ENCODE measurements at regions not wholly inside any gene's neighbourhood (a gene's known extent, or its start where the extent isn't known, plus 50 kb on each side); places are given as distances from the start of the nearest gene placed in this dataset.

GRCh38 chr3:70640481-70640880 lies 328.0 kb upstream of the MDFIC2 start:
- Histone ChIP-seq H3K4me3 (no peak overlapping the region), H3K9me3 (no peaks in the 10 kb centered on the region), H3K4me1 (no peaks in the 10 kb centered on the region), H3K27me3 (no peaks in the 10 kb centered on the region), H3K36me3 (no peaks in the 10 kb centered on the region), H3K27ac (no peak overlapping the region)
- no peak for DNase-seq (ENCODE audit: low spot score in 2 of 2)
- intact Hi-C loops (cut with DNase I) = no loop called here
- no peak for TF ChIP-seq CTCF (IDR thresholded peaks at IDR 0.05)

GRCh38 chr3:70635301-70635700 lies 322.9 kb upstream of the MDFIC2 start:
- Histone ChIP-seq H3K4me3 (no peak overlapping the region), H3K4me1 (no peaks in the 10 kb centered on the region), H3K9me3 (no peaks in the 10 kb centered on the region), H3K36me3 (no peaks in the 10 kb centered on the region), H3K27ac (no peak overlapping the region), H3K27me3 (no peaks in the 10 kb centered on the region)
- no peak for DNase-seq (ENCODE audit: low spot score in 2 of 2)
- no peak for TF ChIP-seq CTCF (IDR thresholded peaks at IDR 0.05)
- intact Hi-C loops (cut with DNase I) = no loop called here

- DNase-seq (ENCODE audit: low spot score in 2 of 2) = no peak
- intact Hi-C loops (cut with DNase I) = no loop called here
- H3K36me3 ChIP-seq = no peaks in the 10 kb centered on the region
Observed at GRCh38 chr3:70631716-70632307, 319.4 kb upstream of the MDFIC2 start.

GRCh38 chr3:70621451-70621850 lies 309.0 kb upstream of the MDFIC2 start:
- H3K4me1 ChIP-seq = no peaks in the 10 kb centered on the region
- no peaks in the 10 kb centered on the region for H3K27me3 ChIP-seq
- no peaks in the 10 kb centered on the region for H3K36me3 ChIP-seq
- H3K4me3 ChIP-seq = no peak overlapping the region
- DNase-seq (ENCODE audit: low spot score in 2 of 2) = no peak
- no peaks in the 10 kb centered on the region for H3K9me3 ChIP-seq
- TF ChIP-seq CTCF (IDR thresholded peaks at IDR 0.05) = no peak
- H3K27ac ChIP-seq = no peak overlapping the region
- intact Hi-C loops (cut with DNase I) = no loop called here

More at GRCh38 chr3:70631716-70632307, 319.4 kb upstream of the MDFIC2 start:
- Histone ChIP-seq H3K27me3 (no peaks in the 10 kb centered on the region), H3K9me3 (no peaks in the 10 kb centered on the region), H3K27ac (no peak overlapping the region), H3K4me1 (no peaks in the 10 kb centered on the region), H3K4me3 (no peak overlapping the region)
- no peak for TF ChIP-seq CTCF (IDR thresholded peaks at IDR 0.05)

- Histone ChIP-seq H3K27ac (no peak overlapping the region), H3K36me3 (no peaks in the 10 kb centered on the region), H3K4me3 (no peak overlapping the region), H3K4me1 (no peaks in the 10 kb centered on the region), H3K9me3 (no peaks in the 10 kb centered on the region), H3K27me3 (no peaks in the 10 kb centered on the region)
- no peak for TF ChIP-seq CTCF (IDR thresholded peaks at IDR 0.05)
- DNase-seq (ENCODE audit: low spot score in 2 of 2) = no peak
- intact Hi-C loops (cut with DNase I) = no loop called here
Observed at GRCh38 chr3:70620956-70621355, 308.5 kb upstream of the MDFIC2 start.

GRCh38 chr3:70620367-70620766 lies 307.9 kb upstream of the MDFIC2 start:
- no peaks in the 10 kb centered on the region for H3K36me3 ChIP-seq
- H3K4me1 ChIP-seq = no peaks in the 10 kb centered on the region
- H3K27ac ChIP-seq = no peak overlapping the region
- no peak for DNase-seq (ENCODE audit: low spot score in 2 of 2)
- no peak for TF ChIP-seq CTCF (IDR thresholded peaks at IDR 0.05)
- H3K27me3 ChIP-seq = no peaks in the 10 kb centered on the region
- H3K9me3 ChIP-seq = no peaks in the 10 kb centered on the region
- no peak overlapping the region for H3K4me3 ChIP-seq
- intact Hi-C loops (cut with DNase I) = no loop called here

Measured in ascending aorta (tissue), 2 donors.